ENCODE measurements at regions not wholly inside any gene's neighbourhood (a gene's known extent, or its start where the extent isn't known, plus 50 kb on each side); places are given as distances from the start of the nearest gene placed in this dataset.

GRCh38 chr9:115943431-115944165 is 210.0 kb upstream of the PAPPA start:
- peak overlapping the region; percentile 68 for H3K27ac ChIP-seq (ENCODE audit: low read depth, low read length)
- no peak overlapping the region for H3K4me3 ChIP-seq (ENCODE audit: low read depth in 1 of 2, low read length in 2 of 2)
- H3K9me3 ChIP-seq (ENCODE audit: control insufficient read depth in 1 of 2, low read length in 2 of 2): no peaks in the 10 kb centered on the region
- no peak overlapping the region for H3K9ac ChIP-seq (ENCODE audit: low read depth in 1 of 2, low read length in 2 of 2)
- no peaks in the 10 kb centered on the region for H3K36me3 ChIP-seq (ENCODE audit: control insufficient read depth in 1 of 2, insufficient read depth in 2 of 2, low read length in 2 of 2)
- H3K27me3 ChIP-seq (ENCODE audit: control insufficient read depth in 1 of 2, insufficient read depth in 2 of 2, low read length in 2 of 2): no peaks in the 10 kb centered on the region
- no peaks in the 10 kb centered on the region for H3K4me1 ChIP-seq (ENCODE audit: control insufficient read depth in 1 of 2, insufficient read depth in 2 of 2, low read length in 2 of 2)

- no peak overlapping the region for H3K9ac ChIP-seq (ENCODE audit: low read depth in 1 of 2, low read length in 2 of 2)
- no peaks in the 10 kb centered on the region for H3K36me3 ChIP-seq (ENCODE audit: control insufficient read depth in 1 of 2, insufficient read depth in 2 of 2, low read length in 2 of 2)
- peak overlapping the region; percentile 68 for H3K27ac ChIP-seq (ENCODE audit: low read depth, low read length)
- no peak overlapping the region for H3K4me3 ChIP-seq (ENCODE audit: low read depth in 1 of 2, low read length in 2 of 2)
- H3K27me3 ChIP-seq (ENCODE audit: control insufficient read depth in 1 of 2, insufficient read depth in 2 of 2, low read length in 2 of 2): no peaks in the 10 kb centered on the region
- H3K9me3 ChIP-seq (ENCODE audit: control insufficient read depth in 1 of 2, low read length in 2 of 2): no peaks in the 10 kb centered on the region
- no peaks in the 10 kb centered on the region for H3K4me1 ChIP-seq (ENCODE audit: control insufficient read depth in 1 of 2, insufficient read depth in 2 of 2, low read length in 2 of 2)
Observed at GRCh38 chr9:115944166-115944948, 209.2 kb upstream of the PAPPA start.

- H3K4me1 ChIP-seq (ENCODE audit: control insufficient read depth in 1 of 2, insufficient read depth in 2 of 2, low read length in 2 of 2): no peaks in the 10 kb centered on the region
- H3K9me3 ChIP-seq (ENCODE audit: control insufficient read depth in 1 of 2, low read length in 2 of 2): no peaks in the 10 kb centered on the region
- H3K27me3 ChIP-seq (ENCODE audit: control insufficient read depth in 1 of 2, insufficient read depth in 2 of 2, low read length in 2 of 2): no peaks in the 10 kb centered on the region
- H3K36me3 ChIP-seq (ENCODE audit: control insufficient read depth in 1 of 2, insufficient read depth in 2 of 2, low read length in 2 of 2): no peaks in the 10 kb centered on the region
- H3K27ac ChIP-seq (ENCODE audit: low read depth, low read length): peak overlapping the region; percentile 45
- H3K9ac ChIP-seq (ENCODE audit: low read depth in 1 of 2, low read length in 2 of 2): no peak overlapping the region
- H3K4me3 ChIP-seq (ENCODE audit: low read depth in 1 of 2, low read length in 2 of 2): no peak overlapping the region
Observed at GRCh38 chr9:115945009-115945431, 208.6 kb upstream of the PAPPA start.

- Histone ChIP-seq H3K27me3 (ENCODE audit: control insufficient read depth in 1 of 2, insufficient read depth in 2 of 2, low read length in 2 of 2) (no peaks in the 10 kb centered on the region), H3K9me3 (ENCODE audit: control insufficient read depth in 1 of 2, low read length in 2 of 2) (no peaks in the 10 kb centered on the region), H3K36me3 (ENCODE audit: control insufficient read depth in 1 of 2, insufficient read depth in 2 of 2, low read length in 2 of 2) (no peaks in the 10 kb centered on the region), H3K4me1 (ENCODE audit: control insufficient read depth in 1 of 2, insufficient read depth in 2 of 2, low read length in 2 of 2) (no peaks in the 10 kb centered on the region), H3K4me3 (ENCODE audit: low read depth in 1 of 2, low read length in 2 of 2) (no peak overlapping the region), H3K27ac (ENCODE audit: low read depth, low read length) (no peak overlapping the region), H3K9ac (ENCODE audit: low read depth in 1 of 2, low read length in 2 of 2) (no peak overlapping the region)
Observed at GRCh38 chr9:115946530-115946929, 207.1 kb upstream of the PAPPA start.

GRCh38 chr9:115951977-115952376 is 201.6 kb upstream of the PAPPA start:
- no peak overlapping the region for H3K4me3 ChIP-seq (ENCODE audit: low read depth in 1 of 2, low read length in 2 of 2)
- no peaks in the 10 kb centered on the region for H3K9me3 ChIP-seq (ENCODE audit: control insufficient read depth in 1 of 2, low read length in 2 of 2)
- no peaks in the 10 kb centered on the region for H3K27me3 ChIP-seq (ENCODE audit: control insufficient read depth in 1 of 2, insufficient read depth in 2 of 2, low read length in 2 of 2)
- H3K36me3 ChIP-seq (ENCODE audit: control insufficient read depth in 1 of 2, insufficient read depth in 2 of 2, low read length in 2 of 2): no peaks in the 10 kb centered on the region
- no peak overlapping the region for H3K9ac ChIP-seq (ENCODE audit: low read depth in 1 of 2, low read length in 2 of 2)
- H3K27ac ChIP-seq (ENCODE audit: low read depth, low read length): no peak overlapping the region
- H3K4me1 ChIP-seq (ENCODE audit: control insufficient read depth in 1 of 2, insufficient read depth in 2 of 2, low read length in 2 of 2): no peaks in the 10 kb centered on the region

- Histone ChIP-seq H3K9ac (ENCODE audit: low read depth in 1 of 2, low read length in 2 of 2) (no peak overlapping the region), H3K4me3 (ENCODE audit: low read depth in 1 of 2, low read length in 2 of 2) (no peak overlapping the region), H3K27ac (ENCODE audit: low read depth, low read length) (no peak overlapping the region), H3K9me3 (ENCODE audit: control insufficient read depth in 1 of 2, low read length in 2 of 2) (no peaks in the 10 kb centered on the region), H3K36me3 (ENCODE audit: control insufficient read depth in 1 of 2, insufficient read depth in 2 of 2, low read length in 2 of 2) (no peaks in the 10 kb centered on the region), H3K4me1 (ENCODE audit: control insufficient read depth in 1 of 2, insufficient read depth in 2 of 2, low read length in 2 of 2) (no peaks in the 10 kb centered on the region), H3K27me3 (ENCODE audit: control insufficient read depth in 1 of 2, insufficient read depth in 2 of 2, low read length in 2 of 2) (no peaks in the 10 kb centered on the region)
Observed at GRCh38 chr9:115952430-115953292, 200.9 kb upstream of the PAPPA start.

- H3K4me3 ChIP-seq (ENCODE audit: low read depth in 1 of 2, low read length in 2 of 2): no peak overlapping the region
- no peak overlapping the region for H3K27ac ChIP-seq (ENCODE audit: low read depth, low read length)
- no peaks in the 10 kb centered on the region for H3K4me1 ChIP-seq (ENCODE audit: control insufficient read depth in 1 of 2, insufficient read depth in 2 of 2, low read length in 2 of 2)
- H3K9me3 ChIP-seq (ENCODE audit: control insufficient read depth in 1 of 2, low read length in 2 of 2): no peaks in the 10 kb centered on the region
- no peak overlapping the region for H3K9ac ChIP-seq (ENCODE audit: low read depth in 1 of 2, low read length in 2 of 2)
- H3K27me3 ChIP-seq (ENCODE audit: control insufficient read depth in 1 of 2, insufficient read depth in 2 of 2, low read length in 2 of 2): no peaks in the 10 kb centered on the region
- H3K36me3 ChIP-seq (ENCODE audit: control insufficient read depth in 1 of 2, insufficient read depth in 2 of 2, low read length in 2 of 2): no peaks in the 10 kb centered on the region
Observed at GRCh38 chr9:115956371-115956770, 197.2 kb upstream of the PAPPA start.

GRCh38 chr9:115957585-115957984 is 196.0 kb upstream of the PAPPA start:
- no peak overlapping the region for H3K4me3 ChIP-seq (ENCODE audit: low read depth in 1 of 2, low read length in 2 of 2)
- H3K4me1 ChIP-seq (ENCODE audit: control insufficient read depth in 1 of 2, insufficient read depth in 2 of 2, low read length in 2 of 2): no peaks in the 10 kb centered on the region
- H3K9ac ChIP-seq (ENCODE audit: low read depth in 1 of 2, low read length in 2 of 2): no peak overlapping the region
- no peaks in the 10 kb centered on the region for H3K27me3 ChIP-seq (ENCODE audit: control insufficient read depth in 1 of 2, insufficient read depth in 2 of 2, low read length in 2 of 2)
- no peaks in the 10 kb centered on the region for H3K9me3 ChIP-seq (ENCODE audit: control insufficient read depth in 1 of 2, low read length in 2 of 2)
- no peak overlapping the region for H3K27ac ChIP-seq (ENCODE audit: low read depth, low read length)
- H3K36me3 ChIP-seq (ENCODE audit: control insufficient read depth in 1 of 2, insufficient read depth in 2 of 2, low read length in 2 of 2): no peaks in the 10 kb centered on the region

GRCh38 chr9:115964710-115965347 is 188.8 kb upstream of the PAPPA start:
- Histone ChIP-seq H3K9ac (ENCODE audit: low read depth in 1 of 2, low read length in 2 of 2) (no peak overlapping the region), H3K36me3 (ENCODE audit: control insufficient read depth in 1 of 2, insufficient read depth in 2 of 2, low read length in 2 of 2) (no peaks in the 10 kb centered on the region), H3K9me3 (ENCODE audit: control insufficient read depth in 1 of 2, low read length in 2 of 2) (peaks cover 0 to 3% of the 10 kb centered on the region in 2 donors), H3K27me3 (ENCODE audit: control insufficient read depth in 1 of 2, insufficient read depth in 2 of 2, low read length in 2 of 2) (no peaks in the 10 kb centered on the region), H3K27ac (ENCODE audit: low read depth, low read length) (no peak overlapping the region), H3K4me1 (ENCODE audit: control insufficient read depth in 1 of 2, insufficient read depth in 2 of 2, low read length in 2 of 2) (no peaks in the 10 kb centered on the region), H3K4me3 (ENCODE audit: low read depth in 1 of 2, low read length in 2 of 2) (no peak overlapping the region)
